Heart right ventricle (tissue), 16 donors: ENCODE measurements at regions not wholly inside any gene's neighbourhood (a gene's known extent, or its start where the extent isn't known, plus 50 kb on each side); places are given as distances from the start of the nearest gene placed in this dataset.

Experiments used
- ATAC-seq, 8 donors: fragments of 200-7000 bp; cut with Tn5 transposase; one replicate each; pipeline ENCODE4 v1.9.1; 2020; ENCODE audit warnings: mild to moderate bottlenecking in 8 of 8, moderate library complexity in 8 of 8, moderate number of reproducible peaks in 1 of 8
- DNase-seq, 2 donors: peaks; one replicate each; pipeline ENCODE4 v3.0.0-alpha.2; 2020
- H3K27ac ChIP-seq, 10 donors: fragments of 200-600 bp; sonication (generic) in 2 of 10; one replicate each; pipeline versions ENCODE4 v1.5.0 to v1.8.0; 2020 to 2022; ENCODE audit warnings: mild to moderate bottlenecking in 3 of 10
- H3K27me3 ChIP-seq, 7 donors: fragments of 200-600 bp; one replicate each; pipeline ENCODE4 v1.8.0; 2021 to 2022; ENCODE audit warnings: mild to moderate bottlenecking in 2 of 7
- H3K36me3 ChIP-seq, 9 donors: fragments of 200-600 bp; sonication (generic) in 1 of 9; one replicate each; pipeline versions ENCODE4 v1.5.0 to v1.8.0; 2020 to 2022; ENCODE audit warnings: mild to moderate bottlenecking in 2 of 9
- H3K4me1 ChIP-seq, 9 donors: fragments of 200-600 bp; sonication (generic) in 1 of 9; one replicate each; pipeline versions ENCODE4 v1.5.0 to v1.8.0; 2020 to 2022; ENCODE audit warnings: mild to moderate bottlenecking in 4 of 9
- H3K4me3 ChIP-seq, 10 donors: fragments of 200-600 bp; sonication (generic) in 2 of 10; one replicate each; pipeline versions ENCODE4 v1.5.0 to v1.8.0; 2020 to 2022; ENCODE audit warnings: mild to moderate bottlenecking in 7 of 10, moderate library complexity in 2 of 10
- H3K9me3 ChIP-seq, 11 donors: fragments of 200-600 bp in 10 of 11; sonication (generic) in 2 of 11; one replicate each; pipeline versions ENCODE4 v1.5.0 to v1.8.0; 2013 to 2022; ENCODE audit warnings: mild to moderate bottlenecking in 2 of 11, control low read depth in 1 of 11, moderate library complexity in 1 of 11
- WGBS, 2 donors: extraction: QIAGEN DNeasy Blood & Tissue Kit; methylation state at CpG; one replicate each; pipeline ENCODE4 v1.1.7; 2013; ENCODE audit warnings: inconsistent platforms in 1 of 2; 5-methylcytosine and 5-hydroxymethylcytosine counted together
- intact Hi-C, 10 donors: fragments of 100-400 bp; cut with DNase I; formaldehyde crosslinking; loops; one replicate each; pipeline versions ENCODE4 v1.11.1 to v1.14.2; 2022
- TF ChIP-seq, protein P1 (sequence below), 9 donors: fragments of 200-600 bp; sonication (generic) in 2 of 9; IDR thresholded peaks; one replicate each; pipeline versions ENCODE4 v1.5.0 to v1.8.0; 2021 to 2022; ENCODE audit warnings: antibody characterized with exemption in 9 of 9, mild to moderate bottlenecking in 5 of 9, moderate library complexity in 1 of 9
- donor health status: Arrhythmogenic right ventricular cardiomyopathy.
- donor health status: ischemic (EF 13 %, LVEDD 7.1; RV severe dilation, severe dysfunction).
- donor health status: healthy with polysubstance abuse.
- donor health status: DM: no; HTN: yes; CAD: no.
- donor health status: DM: no; HTN: no; CAD: no.
- donor health status: ischemic (EF 25% LVEDD 6.9; RV normal size, moderate dysfunction).
- donor health status: ischemic (EF 25% LVEDD 5.7; RV mildly dilated, moderate dysfunction).
- donor health status: healthy.
- donor health status: DM: yes; HTN: yes; CAD: no.
- donor health status: Ischemic cardiomyopathy.
- donor health status: ischemic (EF 35%, LVEDD 5.7; RV mildly dilated, moderate dysfunction).
- donor health status: nonischemic (EF 11% LVEDD 7.7; RV severe dilation, severe dysfunction).
- donor health status: DM: yes; HTN: yes; CAD: no.
- donor health status: PGD.
- donor health status: ischemic (EF 29% LVEDD 5.4; RV normal size, mild dysfunction).
- donor health status: nonischemic (EF 23%, LVEDD 6.1; RV moderate dilation, normal function).

DNA sequence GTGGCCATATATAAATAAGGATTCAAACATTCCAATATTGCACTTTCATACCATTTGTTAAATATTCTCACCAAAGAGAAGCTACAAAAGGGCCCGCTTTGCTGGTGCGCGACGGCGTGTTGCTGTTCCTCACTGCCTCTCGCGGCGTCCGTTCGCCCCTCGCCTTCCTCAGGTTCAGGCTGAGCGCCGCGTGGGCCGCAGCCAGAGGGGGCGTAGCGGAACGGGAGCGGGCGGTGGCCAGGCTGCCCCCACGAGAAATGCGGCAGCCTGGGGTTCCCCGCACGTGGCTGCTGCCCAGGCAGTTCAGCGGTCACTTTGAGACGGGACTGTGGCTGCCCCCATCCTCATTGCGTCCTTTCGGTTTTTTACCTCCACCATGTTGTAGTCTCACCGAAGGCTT, 67.3 kb upstream of the VWDE start:
- TF ChIP-seq, protein P1, sequence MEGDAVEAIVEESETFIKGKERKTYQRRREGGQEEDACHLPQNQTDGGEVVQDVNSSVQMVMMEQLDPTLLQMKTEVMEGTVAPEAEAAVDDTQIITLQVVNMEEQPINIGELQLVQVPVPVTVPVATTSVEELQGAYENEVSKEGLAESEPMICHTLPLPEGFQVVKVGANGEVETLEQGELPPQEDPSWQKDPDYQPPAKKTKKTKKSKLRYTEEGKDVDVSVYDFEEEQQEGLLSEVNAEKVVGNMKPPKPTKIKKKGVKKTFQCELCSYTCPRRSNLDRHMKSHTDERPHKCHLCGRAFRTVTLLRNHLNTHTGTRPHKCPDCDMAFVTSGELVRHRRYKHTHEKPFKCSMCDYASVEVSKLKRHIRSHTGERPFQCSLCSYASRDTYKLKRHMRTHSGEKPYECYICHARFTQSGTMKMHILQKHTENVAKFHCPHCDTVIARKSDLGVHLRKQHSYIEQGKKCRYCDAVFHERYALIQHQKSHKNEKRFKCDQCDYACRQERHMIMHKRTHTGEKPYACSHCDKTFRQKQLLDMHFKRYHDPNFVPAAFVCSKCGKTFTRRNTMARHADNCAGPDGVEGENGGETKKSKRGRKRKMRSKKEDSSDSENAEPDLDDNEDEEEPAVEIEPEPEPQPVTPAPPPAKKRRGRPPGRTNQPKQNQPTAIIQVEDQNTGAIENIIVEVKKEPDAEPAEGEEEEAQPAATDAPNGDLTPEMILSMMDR (IDR thresholded peaks at IDR 0.05): no peak
- Histone ChIP-seq H3K27ac (no peak overlapping the region), H3K27me3 (no peaks in the 10 kb centered on the region), H3K9me3 (no peaks in the 10 kb centered on the region), H3K36me3 (no peaks in the 10 kb centered on the region), H3K4me3 (no peak overlapping the region), H3K4me1 (no peaks in the 10 kb centered on the region)
- DNase-seq (no peak), ATAC-seq (no peak)
- 97 to 99% methylated on average over 29 of the region's 29 CpGs for WGBS, 2 donors
- intact Hi-C loops: no loop called here

DNA sequence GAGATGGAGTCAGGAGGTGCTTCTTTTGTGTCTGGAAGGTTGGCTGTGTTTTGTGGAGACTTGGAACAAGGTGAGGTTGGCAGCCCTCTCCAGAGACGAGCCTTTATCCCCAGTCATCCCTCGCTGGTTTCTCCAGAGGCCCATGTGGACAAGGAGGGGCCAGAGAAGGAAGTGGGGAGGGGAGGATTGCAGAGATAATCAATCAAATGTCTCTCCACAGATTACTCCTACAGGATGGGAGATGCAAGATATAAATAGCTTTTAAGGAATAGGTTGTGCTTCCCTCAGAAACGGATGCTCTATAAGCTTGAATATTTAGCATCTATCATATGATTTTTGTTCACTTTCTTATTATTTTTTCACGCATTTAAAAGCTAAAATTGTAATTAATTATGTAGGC, 70.4 kb upstream of the VWDE start:
- intact Hi-C loops: no loop called here
- Histone ChIP-seq H3K27ac (no peak overlapping the region), H3K4me3 (no peak overlapping the region), H3K36me3 (no peaks in the 10 kb centered on the region), H3K27me3 (no peaks in the 10 kb centered on the region), H3K4me1 (no peaks in the 10 kb centered on the region), H3K9me3 (no peaks in the 10 kb centered on the region)
- TF ChIP-seq, protein P1 (IDR thresholded peaks at IDR 0.05): no peak
- DNase-seq: no peak
- WGBS, 2 donors: 64 to 69% methylated on average over 4 of the region's 4 CpGs
- no peak for ATAC-seq

DNA sequence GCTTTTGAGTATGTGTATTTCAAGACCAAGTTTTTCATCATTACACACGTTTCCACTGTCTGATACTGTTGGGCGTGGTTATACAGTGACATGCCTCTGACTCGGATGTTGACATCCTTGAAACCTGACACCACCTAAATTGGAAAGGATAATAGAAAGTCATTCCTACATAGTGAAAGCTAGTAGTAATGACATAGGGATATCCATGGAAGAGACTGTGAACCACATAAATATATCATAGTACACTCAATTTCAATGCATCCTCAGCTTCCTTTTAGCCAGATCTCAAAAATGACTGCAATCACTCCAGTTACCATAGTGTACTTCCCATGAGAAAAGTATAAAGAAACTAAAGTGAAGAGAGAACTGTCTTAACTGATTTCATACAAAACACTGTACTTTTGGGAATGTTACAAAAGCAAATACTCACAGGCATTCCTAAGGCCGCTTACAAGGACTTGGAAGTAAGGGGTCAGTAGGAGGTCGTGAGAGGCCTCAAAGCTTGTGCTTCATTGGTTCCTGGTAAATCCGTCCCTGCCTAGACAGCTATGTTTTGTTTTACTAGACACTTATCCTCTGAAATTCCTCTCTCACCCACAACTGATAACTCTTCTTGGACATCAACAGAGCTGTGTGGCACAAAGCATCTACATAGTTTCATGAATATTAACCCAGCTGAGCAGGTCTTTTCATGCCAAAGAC, 71.8 kb upstream of the VWDE start:
- no peak for ATAC-seq
- no peak for DNase-seq
- H3K27ac ChIP-seq: no peak overlapping the region
- no peaks in the 10 kb centered on the region for H3K27me3 ChIP-seq
- TF ChIP-seq, protein P1 (IDR thresholded peaks at IDR 0.05): no peak
- H3K4me3 ChIP-seq: no peak overlapping the region
- no peaks in the 10 kb centered on the region for H3K36me3 ChIP-seq
- H3K4me1 ChIP-seq: no peaks in the 10 kb centered on the region
- intact Hi-C loops: no loop called here
- no peaks in the 10 kb centered on the region for H3K9me3 ChIP-seq
- WGBS, 2 donors: 43 to 47% methylated on average over 6 of the region's 6 CpGs

DNA sequence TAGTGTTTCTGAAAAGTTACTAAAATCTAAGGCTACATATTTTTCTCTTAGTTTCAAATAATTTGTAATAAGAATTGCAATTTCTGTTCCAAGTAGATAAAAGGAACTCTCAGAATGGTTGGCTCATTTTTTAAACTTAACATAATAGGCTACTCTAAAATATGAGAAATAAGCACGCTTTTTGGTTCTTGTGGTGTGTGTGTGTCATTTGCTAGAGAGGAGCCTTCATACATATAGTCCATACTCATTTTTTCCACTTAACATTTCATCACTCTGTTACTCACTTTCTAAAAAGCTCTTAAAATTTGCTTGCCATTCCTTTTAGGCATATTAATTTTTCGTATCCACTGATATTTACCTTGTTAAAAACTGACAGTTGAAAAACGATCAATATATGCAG, 74.0 kb upstream of the VWDE start:
- no peaks in the 10 kb centered on the region for H3K9me3 ChIP-seq
- ATAC-seq (no peak), DNase-seq (no peak)
- H3K4me1 ChIP-seq: no peaks in the 10 kb centered on the region
- no peak overlapping the region for H3K4me3 ChIP-seq
- no peaks in the 10 kb centered on the region for H3K27me3 ChIP-seq
- TF ChIP-seq, protein P1 (IDR thresholded peaks at IDR 0.05): no peak
- no peak overlapping the region for H3K27ac ChIP-seq
- intact Hi-C loops: no loop called here
- 48 to 88% methylated on average over 3 of the region's 3 CpGs for WGBS, 2 donors
- no peaks in the 10 kb centered on the region for H3K36me3 ChIP-seq
